Astrocyte of the hippocampus (primary cell): ENCODE measurements at regions not wholly inside any gene's neighbourhood (a gene's known extent, or its start where the extent isn't known, plus 50 kb on each side); places are given as distances from the start of the nearest gene placed in this dataset.
"Not testable (repeated sequence)": the region's sequence is repeated elsewhere in the genome, so short reads cannot be mapped to it uniquely, and the experiment has no call there.

ENCODE experiments used
- DNase-seq: peaks from one replicate; pipeline ENCODE4 v3.0.0; 2011; ENCODE audit warnings: low read depth, low spot score

DNA sequence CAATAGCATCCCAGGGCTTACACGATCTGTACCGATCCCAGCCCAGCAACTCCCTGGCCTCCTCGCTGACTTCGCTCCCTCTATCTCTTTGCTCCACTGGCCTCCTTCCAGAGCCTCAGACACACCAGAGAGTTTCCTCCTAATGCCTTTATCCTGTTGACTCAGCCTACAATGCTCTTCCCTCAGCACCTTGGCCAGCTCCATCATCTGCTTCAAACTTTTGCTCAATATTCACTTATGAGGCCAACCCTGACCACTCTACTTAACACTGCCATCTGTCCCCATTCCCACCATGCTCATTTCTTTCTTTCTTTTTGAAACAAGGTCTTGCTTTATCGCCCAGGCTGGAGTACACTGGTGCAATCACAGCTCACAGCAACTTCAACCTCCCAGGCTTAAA lies 180.9 kb downstream of the CEP170 start:
- DNase-seq, result not testable (repeated sequence)

DNA sequence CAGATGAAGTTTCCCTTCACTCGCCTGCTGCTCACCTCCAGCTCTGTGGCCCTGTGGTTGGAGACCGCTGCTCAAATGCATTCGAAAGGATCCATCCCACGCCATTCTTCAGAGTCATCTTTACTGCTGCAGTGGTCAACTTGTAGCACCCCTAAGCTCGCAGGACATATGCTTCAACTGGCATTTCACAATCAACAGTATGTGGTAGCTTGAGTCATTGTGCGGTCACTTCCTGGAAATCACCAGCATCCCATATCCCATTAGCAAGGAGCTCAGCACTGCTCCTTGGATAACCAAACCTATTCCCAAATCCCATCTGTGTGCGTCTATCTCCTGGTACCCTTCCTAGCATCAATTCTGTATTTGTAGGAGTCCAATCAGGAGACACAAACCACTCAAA lies 188.0 kb downstream of the CEP170 start:
- not testable (repeated sequence) for DNase-seq

DNA sequence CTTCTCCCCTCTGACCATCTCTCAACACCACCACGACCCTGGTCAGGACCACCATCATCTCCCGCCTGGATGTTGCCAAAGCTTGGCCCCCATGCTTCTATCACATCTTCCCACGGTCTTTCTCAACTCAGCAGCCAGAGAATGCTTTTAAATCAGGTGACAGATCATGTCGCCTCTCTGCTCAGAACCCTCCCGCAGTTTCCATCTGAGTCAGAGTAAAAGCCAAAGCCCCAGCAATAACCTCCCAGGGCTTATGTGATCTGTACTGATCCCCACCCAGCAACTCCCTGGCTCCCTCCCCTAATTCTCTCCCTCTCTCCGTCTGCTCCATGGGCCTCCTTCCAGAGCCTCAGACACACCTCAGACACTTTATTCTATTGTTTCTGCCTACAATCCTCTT lies 193.1 kb downstream of the CEP170 start:
- not testable (repeated sequence) for DNase-seq

DNA sequence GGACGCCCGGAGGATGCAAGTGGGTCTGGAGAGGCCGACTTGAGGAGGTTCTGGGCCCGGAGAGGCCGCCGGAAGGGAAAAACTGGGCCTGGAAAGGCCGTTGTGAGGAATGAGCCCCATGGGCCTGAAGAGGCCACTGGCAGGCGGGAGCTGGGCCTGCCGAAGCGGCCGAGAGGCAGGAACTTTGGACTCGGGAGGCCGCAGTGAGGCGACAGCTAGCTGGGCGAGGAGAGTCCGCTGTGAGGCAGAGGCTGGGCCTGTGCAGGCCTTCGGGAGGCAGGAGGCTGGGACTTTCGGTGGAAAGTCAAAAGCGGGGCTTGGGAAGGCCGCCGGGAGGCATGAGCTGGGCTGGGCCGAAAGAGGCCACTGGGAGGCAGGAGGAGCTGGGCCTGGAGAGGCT lies 199.6 kb downstream of the CEP170 start:
- not testable (repeated sequence) for DNase-seq

GRCh38 chr1:243055091-243055490 lies 200.0 kb downstream of the CEP170 start:
- not testable (repeated sequence) for DNase-seq

DNA sequence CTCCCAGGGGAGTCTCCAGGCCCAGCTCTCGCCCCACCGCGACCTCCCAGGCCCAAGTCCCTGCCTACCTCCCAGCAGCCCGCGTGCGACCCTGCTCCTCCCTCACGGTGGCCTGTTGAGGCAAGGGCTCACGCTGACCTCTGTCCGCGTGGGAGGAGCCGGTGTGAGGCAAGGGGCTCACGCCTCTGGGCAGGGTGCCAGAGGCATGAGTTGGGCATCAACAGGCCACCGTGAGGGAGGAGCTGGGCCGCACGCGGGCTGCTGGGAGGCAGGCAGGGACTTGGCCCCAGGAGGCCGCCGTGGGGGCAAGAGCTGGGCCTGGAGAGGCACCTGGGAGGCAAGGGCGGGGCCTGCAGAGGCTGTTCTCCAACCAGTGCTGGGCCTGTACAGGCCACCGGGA lies 200.4 kb downstream of the CEP170 start:
- DNase-seq, result not testable (repeated sequence)

GRCh38 chr1:243053048-243053447 lies 202.0 kb downstream of the CEP170 start:
- DNase-seq, result not testable (repeated sequence)

DNA sequence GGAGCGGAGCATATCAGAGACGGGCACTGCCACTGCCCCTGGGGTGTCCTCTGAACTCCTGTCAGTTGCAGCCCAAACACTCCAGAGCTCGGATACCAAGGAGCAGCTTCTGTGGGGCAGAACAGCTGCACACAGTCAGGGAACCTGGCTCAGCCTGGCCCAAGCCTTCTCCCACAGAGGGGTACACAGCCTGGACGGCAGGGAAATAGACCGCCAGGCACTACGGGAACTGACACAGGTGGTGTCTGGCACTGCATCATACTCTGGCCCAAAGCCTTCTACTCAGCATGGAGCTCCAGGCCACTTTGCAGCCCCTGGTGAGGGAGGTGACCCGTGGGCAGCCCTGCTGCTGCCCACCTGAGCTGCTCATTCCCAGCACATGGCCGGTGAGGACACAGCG lies 204.5 kb downstream of the CEP170 start:
- DNase-seq, result not testable (repeated sequence)

DNA sequence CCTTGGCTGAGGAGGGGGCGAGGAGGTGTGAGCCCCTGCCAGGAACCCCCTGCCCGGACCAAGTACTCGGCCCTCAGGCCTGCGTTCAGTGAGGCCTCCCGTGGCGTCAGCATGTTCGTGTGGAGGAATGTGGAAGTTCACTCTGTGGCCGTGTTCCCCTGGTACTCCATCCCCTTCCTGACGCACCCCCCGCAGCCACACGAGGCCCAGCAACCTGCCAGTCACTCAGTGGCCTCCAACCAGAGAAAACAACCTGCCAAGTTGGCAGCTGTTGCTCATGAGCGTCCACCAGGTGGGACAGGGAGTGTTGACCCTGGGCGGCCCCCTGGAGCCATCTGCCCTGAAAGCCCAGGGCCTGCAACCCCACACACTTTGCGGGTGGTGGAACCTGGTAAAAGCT lies 205.4 kb downstream of the CEP170 start:
- DNase-seq, result not testable (repeated sequence)

GRCh38 chr1:243021365-243021764 lies 233.7 kb downstream of the CEP170 start:
- DNase-seq, result not testable (repeated sequence)

DNA sequence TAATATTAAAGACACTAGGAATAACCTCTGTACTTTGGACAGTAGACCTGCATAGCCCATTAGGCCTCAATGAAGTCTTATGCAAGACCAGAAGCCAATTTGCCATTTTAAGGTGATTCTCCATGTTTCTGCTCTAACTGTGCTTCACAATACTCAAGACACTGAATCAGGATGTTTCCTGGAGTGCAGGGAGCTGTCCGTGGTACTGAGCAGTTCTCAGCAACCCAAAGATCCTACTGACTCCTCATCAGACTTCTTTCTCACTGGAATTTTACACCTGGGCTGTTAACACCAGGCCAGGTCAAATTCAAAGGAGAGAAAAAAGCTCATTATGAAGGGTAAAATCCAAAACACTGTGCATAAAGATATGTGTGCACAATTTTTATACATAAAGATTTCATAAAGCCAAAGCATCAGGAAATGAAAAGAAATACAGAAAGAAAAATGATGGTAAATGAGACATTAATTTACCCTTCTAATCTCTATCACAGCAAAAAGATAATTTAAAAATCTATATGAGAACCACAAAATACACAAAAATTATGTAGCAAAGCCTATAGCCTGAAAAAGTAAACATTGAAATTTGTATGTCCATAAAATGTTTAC lies 235.9 kb downstream of the CEP170 start:
- DNase-seq, result not testable (repeated sequence)

DNA sequence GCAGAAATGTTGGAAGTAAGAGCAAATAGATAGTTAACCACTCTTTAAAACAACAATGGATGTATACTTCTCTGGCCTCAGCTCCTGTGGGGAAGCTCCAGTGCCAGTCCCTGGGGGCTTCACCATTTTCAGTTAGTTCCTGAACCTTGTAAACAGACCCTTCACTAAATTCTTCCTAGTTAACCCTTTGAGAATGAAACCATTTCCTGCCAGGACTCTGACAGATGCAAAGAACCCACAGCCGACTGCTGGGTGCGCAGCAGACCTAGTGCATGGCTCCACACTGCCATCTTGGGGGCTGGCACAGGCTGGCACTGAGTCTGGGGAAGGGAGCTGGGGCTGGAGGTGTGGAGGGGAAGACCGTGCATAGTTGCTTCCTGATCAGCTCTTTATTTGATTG lies 244.4 kb downstream of the CEP170 start:
- not testable (repeated sequence) for DNase-seq

DNA sequence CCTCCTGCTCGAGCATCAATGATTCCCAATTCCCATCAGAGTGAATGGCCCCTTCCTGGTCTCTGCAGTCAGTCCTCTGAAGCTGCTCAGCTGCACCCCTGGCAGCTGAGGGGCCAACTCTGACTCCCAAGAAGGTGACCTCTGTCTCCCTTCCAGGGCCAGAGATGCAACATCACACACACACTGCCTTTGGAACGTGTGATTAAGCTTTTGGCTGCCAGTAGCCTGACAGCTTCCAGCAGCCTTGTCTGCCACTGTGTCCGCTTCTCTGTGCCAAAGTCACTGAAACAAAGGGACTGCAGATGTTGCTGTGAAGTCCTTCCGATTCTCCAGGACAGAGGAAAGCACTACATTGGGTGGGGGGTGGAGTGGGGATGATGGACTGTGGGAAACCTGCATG lies 254.1 kb downstream of the CEP170 start:
- not testable (repeated sequence) for DNase-seq

GRCh38 chr1:242992776-242993175 lies 262.3 kb downstream of the CEP170 start:
- not testable (repeated sequence) for DNase-seq

GRCh38 chr1:242985096-242985495 lies 270.0 kb downstream of the CEP170 start:
- DNase-seq, result not testable (repeated sequence)

GRCh38 chr1:242973341-242973740 lies 281.7 kb downstream of the CEP170 start:
- not testable (repeated sequence) for DNase-seq

- no peak for DNase-seq
These were observed 288.2 kb downstream of the CEP170 start for GRCh38 chr1:242966892-242967291.

- not testable (repeated sequence) for DNase-seq
These were observed 295.7 kb downstream of the CEP170 start for GRCh38 chr1:242959397-242959796.

- DNase-seq, result not testable (repeated sequence)
These were observed 300.1 kb downstream of the CEP170 start for GRCh38 chr1:242954945-242955344.

DNA sequence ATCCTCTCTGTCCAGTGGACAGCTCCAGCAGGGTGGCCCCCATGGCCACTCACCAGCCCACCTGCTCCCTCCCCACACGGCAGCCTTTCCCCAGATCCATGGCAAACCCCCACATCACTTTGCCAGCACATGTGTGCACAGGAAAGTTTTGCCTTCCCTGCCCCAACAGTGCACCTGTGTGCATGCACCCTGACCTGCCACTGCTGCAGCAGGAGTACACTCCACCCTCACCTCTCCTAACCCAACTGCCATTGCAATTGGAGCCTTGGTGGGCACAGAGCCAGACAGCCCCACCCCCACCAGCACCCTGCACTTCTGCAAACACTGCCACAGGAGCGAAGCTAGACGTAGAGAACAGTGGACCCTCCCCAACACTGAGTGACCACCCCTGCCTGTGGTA lies 308.9 kb downstream of the CEP170 start:
- DNase-seq, result no peak

GRCh38 chr1:242936725-242937124 lies 318.4 kb downstream of the CEP170 start:
- not testable (repeated sequence) for DNase-seq

DNA sequence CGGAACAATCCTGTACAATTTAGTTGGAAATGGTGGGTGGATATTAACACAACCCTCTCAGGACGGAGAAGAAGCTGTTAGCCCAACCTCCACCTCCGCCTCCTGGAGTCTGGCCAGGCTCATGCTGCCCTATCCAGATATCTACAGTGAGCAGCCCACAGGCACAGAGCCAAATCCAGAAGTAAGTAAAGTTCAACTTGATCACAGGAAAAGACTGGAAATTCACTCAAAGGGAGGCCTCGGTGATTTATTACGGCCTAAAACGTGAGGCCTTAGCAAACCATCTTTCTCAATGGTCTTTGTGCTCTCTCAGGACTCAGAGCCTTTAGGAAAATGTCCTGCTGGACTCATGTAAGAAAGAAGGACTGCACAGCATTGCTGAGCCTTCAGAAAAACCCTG lies 330.4 kb downstream of the CEP170 start:
- not testable (repeated sequence) for DNase-seq

- not testable (repeated sequence) for DNase-seq
These were observed 331.5 kb downstream of the CEP170 start for GRCh38 chr1:242923603-242924002.

GRCh38 chr1:242914729-242915128 lies 340.4 kb downstream of the CEP170 start:
- not testable (repeated sequence) for DNase-seq
